CD4-positive, alpha-beta T cell treated with Interleukin-17A for 4 hours (primary cell): ENCODE measurements at regions not wholly inside any gene's neighbourhood (a gene's known extent, or its start where the extent isn't known, plus 50 kb on each side); places are given as distances from the start of the nearest gene placed in this dataset.
"Not testable (repeated sequence)": the region's sequence is repeated elsewhere in the genome, so short reads cannot be mapped to it uniquely, and the experiment has no call there.

Experiments
- DNase-seq: peaks from one replicate; pipeline ENCODE4 v3.0.0-alpha.2; 2020; ENCODE audit warnings: mixed read lengths

- no peak for DNase-seq
Measured at GRCh38 chr20:28562510-28562898, 2695.0 kb upstream of the DEFB115 start.

DNA sequence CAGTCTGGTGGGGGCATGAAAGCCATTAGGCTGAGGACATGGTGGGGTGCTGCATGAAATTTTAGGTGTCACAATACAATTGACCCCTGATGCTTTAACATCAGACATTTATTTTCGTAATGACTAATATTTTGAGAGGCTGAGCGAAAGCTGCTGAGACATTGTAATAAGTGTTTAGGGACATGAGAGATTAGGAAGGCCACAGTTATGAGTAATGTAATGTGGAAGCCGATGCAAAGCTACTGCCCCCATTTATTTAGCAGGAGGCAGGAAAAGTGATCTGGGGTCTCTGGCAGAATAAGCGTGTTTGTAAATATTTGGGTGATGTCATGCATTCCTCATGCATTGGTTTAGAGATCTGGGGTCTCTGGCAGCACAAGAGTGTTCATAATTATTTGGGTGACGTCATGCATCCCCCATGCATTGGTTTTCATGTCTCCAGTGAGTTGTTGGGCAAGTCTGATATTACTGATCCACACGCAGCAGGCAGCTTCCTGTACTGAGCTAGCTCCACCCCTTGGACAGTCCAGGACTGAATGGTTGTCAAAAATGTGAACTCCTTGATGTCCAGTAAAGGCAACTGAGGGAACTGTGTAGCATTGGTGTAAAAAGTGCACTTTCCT lies 2694.5 kb upstream of the DEFB115 start:
- not testable (repeated sequence) for DNase-seq

- DNase-seq: not testable (repeated sequence)
Measured at GRCh38 chr20:28564024-28564423, 2693.4 kb upstream of the DEFB115 start.

DNA sequence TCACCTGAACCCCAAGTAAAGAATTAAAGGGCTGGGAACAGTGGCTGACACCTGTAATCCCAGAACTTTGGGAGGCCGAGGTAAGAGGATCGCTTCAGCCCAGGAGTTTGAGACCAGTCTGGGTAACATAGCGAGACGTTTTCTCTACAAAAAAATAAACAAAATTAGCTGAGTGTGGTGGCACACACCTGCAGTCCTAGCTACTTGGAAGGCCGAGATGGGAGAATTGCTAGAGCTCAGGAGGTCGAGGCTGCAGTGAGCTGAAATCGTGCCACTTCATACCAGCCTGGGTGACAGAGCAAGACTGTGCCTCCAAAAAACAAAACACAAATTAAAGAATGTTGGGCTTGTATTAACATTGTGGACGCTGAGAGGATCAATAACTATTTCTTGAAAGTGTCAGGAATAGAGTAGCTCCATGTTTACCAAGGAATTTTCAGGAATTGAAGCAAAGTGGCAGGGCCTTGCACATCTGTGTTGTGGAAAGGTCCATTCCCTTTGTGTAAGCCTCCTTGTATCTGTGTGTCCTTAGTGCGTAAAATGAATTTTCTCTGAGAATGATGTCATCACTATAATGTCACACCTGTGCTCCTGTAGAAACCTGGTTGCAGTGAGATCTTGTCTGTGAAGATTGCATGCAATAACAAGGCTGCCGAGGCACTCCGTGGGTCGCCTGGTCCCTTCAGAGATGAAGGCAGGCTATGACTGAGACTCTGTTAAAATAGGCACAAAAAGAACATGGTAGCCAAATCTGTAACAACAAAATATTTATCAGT lies 2692.6 kb upstream of the DEFB115 start:
- not testable (repeated sequence) for DNase-seq

DNA sequence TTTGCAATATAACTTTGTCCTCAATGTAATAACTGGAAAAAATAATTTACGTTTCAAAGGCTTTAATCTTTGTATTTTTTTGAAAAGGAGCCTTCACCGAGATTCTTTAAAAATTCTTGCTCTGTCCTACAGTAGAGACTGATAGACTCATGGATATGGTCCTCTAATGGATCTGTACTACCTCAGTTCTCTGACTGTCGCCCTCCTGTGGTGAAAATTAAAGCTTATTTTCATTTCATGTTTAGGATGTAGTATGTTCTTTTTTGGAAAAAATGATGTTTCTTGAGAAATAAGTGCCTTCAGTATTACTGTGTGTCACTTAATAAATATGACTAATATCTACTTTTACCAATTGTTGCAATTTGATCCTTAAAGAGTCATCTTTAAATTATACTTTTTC lies 2681.5 kb upstream of the DEFB115 start:
- not testable (repeated sequence) for DNase-seq

- not testable (repeated sequence) for DNase-seq
Measured at GRCh38 chr20:28591680-28592079, 2665.8 kb upstream of the DEFB115 start.

GRCh38 chr20:28593383-28593782 lies 2664.1 kb upstream of the DEFB115 start:
- DNase-seq: not testable (repeated sequence)

DNA sequence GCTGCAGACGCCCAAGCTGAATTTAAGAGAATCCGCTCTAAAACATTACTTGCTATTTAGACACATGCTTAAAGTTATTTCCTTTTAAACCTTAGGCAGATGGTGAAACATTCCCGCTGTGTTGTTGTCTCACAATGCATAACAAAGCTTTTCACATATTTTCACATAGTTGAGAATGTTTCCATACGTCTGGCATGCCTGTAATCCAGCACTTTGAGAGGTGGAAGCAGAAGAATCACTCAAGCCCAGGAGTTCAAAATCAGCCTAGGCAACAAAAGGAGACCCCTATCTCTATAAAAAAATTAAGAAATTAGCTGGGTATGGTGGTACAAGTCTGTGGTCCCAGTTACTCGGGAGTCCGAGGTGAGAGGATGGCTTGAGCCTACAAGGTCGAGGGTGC lies 2663.0 kb upstream of the DEFB115 start:
- not testable (repeated sequence) for DNase-seq

- not testable (repeated sequence) for DNase-seq
Measured at GRCh38 chr20:28602006-28602402, 2655.5 kb upstream of the DEFB115 start.

DNA sequence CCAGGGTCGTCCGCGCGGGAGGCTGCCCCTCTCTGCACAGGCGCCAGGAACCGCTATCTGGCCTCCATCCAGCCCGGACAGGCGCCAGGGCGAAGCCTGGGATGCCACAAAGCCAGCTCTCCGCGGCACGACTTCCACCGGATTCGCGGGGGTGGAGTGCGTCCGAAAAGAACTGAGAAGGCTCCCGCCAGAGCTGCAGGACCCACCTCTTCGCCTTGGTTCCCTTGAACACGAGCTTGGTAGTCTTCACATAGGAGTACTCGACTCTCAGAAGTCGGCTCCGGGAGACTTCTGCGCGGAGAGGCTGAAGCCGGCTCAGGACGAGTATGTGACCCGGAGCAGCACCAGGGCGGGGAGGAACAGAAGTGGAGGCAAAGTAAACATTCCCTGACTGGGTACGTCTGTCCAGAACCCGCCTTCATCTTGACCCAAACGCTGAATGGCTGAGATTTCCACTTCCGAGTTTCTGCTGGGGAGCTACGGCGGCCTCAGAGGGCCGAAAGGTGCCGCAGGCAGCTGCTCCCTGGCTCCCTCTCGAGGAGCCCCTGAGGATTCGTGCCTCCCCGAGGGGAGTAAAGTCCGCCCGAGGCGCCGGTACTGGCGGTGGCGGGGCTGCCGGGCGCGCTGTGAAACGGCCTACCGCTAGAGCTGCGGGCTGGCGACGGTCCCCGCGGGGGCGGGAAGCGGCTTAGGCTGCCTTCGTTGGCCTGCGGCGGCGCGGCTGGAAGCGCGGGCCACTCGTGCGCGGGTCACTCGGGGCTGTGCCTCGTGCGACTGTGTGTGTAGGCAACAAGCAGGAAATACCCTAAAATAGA lies 2654.9 kb upstream of the DEFB115 start:
- peak; percentile 74 for DNase-seq

DNA sequence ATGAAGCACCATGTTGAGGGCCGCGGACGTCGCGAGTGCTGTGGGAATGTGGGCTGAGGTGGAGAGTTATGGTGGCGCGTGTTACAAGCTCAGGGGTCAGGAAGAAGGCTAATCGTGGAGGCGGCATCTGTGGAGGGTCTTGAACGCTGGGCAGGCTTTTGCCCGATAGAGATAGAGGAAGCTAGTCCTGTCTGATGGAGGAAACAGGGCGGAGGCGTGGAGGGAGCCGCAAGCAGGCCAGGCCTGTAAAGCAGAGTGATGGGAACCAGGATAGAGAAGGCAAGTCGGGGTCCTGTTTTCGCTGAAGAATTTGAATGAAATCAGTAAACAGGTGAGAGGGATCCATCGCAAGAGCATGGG lies 2654.3 kb upstream of the DEFB115 start:
- not testable (repeated sequence) for DNase-seq

DNA sequence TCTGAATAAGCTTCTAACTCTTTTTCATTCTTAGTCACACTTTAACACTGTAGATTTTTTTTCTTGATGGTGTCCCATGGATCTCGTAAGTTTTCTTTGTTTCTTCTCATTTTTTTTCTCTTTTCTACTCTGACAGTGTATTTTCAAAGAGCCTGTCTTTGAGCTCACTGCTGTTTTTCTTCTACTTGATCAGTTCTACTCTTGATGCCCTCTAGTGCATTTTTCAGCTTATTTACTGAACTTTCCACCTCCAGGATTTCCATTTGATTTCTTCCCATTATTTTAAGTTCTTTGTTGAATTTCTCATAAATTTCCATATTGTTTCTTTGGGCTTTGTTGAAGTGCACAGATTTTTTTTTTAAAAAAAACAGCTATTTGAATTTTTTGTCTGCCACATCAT lies 2641.1 kb upstream of the DEFB115 start:
- DNase-seq: no peak

- DNase-seq: not testable (repeated sequence)
Measured at GRCh38 chr20:28619956-28620651, 2637.4 kb upstream of the DEFB115 start.

GRCh38 chr20:28625112-28625511 lies 2632.4 kb upstream of the DEFB115 start:
- DNase-seq: not testable (repeated sequence)

DNA sequence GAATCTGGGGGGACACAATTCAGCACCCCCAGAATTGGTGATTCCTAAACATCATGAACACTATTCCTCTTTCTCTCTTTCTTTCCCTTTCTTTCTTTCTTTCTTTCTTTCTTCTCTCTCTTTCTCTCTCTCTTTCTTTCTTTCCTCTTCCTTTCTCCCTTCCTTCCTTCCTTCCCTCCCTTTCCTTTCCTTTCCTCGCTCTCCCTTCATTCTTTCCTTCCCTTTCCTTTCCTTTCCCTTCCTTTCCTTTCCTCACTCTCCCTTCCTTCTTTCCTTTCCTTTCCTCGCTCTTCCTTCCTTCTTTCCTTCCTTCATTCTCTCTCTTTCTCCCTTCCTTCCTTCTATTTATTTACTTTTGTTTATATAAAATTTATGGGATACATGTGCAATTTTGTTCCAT lies 2616.6 kb upstream of the DEFB115 start:
- not testable (repeated sequence) for DNase-seq
